ENCODE measurements at regions not wholly inside any gene's neighbourhood (a gene's known extent, or its start where the extent isn't known, plus 50 kb on each side); places are given as distances from the start of the nearest gene placed in this dataset.
"Not testable (repeated sequence)": the region's sequence is repeated elsewhere in the genome, so short reads cannot be mapped to it uniquely, and the experiment has no call there.

DNA sequence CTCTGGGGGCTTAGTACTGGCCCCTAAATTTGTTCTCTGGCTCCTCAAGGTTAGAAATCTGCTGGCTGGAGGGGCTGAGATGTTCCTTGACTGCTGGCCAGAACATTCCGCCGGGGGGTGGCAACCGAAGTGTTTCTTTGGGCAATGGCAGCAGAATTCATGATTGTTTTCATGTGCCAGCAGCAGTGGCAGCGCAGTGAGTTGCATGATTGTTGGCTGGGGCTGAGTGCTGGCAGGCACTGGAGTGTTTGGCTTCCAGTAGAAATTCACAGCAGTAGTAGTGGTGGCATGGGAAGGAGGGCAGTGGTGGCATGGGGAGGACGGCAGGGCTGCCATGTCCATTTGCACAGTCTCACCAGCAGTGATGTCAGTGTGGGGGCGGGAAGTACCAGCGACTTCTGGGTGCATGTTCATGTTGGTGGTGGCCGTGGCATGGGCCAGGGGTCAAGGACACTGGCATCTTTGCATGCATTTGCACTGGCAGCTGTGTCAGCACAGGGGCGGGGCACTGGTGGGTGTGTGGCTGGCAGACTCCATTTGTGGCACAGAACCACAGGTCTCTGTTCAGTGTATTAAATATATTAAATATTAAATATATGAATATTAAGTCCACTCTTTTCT is 130.6 kb upstream of the CDH7 start:
- H3K9me3 ChIP-seq (replicated peaks; ENCODE audit: control insufficient read depth, low read depth, low read length) = no peaks in the 10 kb centered on the region
- H3K27ac ChIP-seq (ENCODE audit: low read length) = no peak overlapping the region
- no peak for DNase-seq
- H3K36me3 ChIP-seq (ENCODE audit: control insufficient read depth, insufficient read depth, low read length) = no peaks in the 10 kb centered on the region
- no peaks in the 10 kb centered on the region for H3K27me3 ChIP-seq (ENCODE audit: control insufficient read depth, insufficient read depth, low read length)
- H3K4me1 ChIP-seq (ENCODE audit: control insufficient read depth, insufficient read depth, low read length) = no peaks in the 10 kb centered on the region
- no peak overlapping the region for H3K4me3 ChIP-seq (ENCODE audit: low read length)
- WGBS (ENCODE audit: insufficient coverage) = 89% methylated on average over 8 of the region's 9 CpGs

DNA sequence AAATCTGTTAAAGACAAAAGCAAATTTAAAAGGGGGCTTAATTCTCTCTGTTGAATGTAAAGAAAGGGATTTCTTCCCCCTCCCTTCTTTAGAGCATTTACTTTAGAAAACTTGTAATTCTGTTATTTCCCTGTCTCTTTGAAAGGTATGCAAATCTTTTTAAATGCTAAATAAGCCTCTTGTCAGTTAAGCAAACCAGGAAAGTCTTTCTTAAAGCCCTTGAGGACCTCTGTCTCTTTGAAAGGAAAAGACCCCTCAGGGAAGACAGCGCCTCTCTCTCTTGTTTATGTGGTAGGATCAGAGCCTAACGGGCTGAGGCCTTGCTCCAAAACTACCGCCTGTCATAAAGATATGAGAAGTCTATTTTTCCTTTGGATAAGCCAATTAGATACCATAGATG is 139.9 kb upstream of the CDH7 start:
- Histone ChIP-seq H3K4me1 (ENCODE audit: control insufficient read depth, insufficient read depth, low read length) (no peaks in the 10 kb centered on the region), H3K27ac (ENCODE audit: low read length) (no peak overlapping the region), H3K36me3 (ENCODE audit: control insufficient read depth, insufficient read depth, low read length) (no peaks in the 10 kb centered on the region), H3K4me3 (ENCODE audit: low read length) (no peak overlapping the region), H3K27me3 (ENCODE audit: control insufficient read depth, insufficient read depth, low read length) (no peaks in the 10 kb centered on the region), H3K9me3 (replicated peaks; ENCODE audit: control insufficient read depth, low read depth, low read length) (no peaks in the 10 kb centered on the region)
- no peak for DNase-seq
- WGBS (ENCODE audit: insufficient coverage) = no CpG with 5 or more reads among the region's 3 CpGs

DNA sequence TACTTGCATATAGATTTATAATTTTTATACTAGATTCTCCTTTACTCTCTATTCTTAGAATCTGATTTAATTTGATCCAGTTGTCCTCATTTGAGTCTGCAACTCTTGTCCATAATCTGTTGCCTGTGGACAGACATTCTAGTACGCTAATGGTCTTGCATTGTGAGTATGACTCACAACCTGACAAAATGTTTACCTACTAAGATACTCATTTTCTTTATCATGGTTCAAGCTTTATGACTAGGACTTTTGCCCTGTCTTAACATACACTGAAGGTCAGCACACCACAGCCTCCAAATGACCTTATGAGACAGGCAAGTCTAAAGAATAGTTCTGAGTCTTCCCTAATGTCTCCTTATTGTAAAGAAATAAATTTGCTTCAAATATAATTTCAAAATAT is 142.3 kb upstream of the CDH7 start:
- H3K4me1 ChIP-seq (ENCODE audit: control insufficient read depth, insufficient read depth, low read length) = no peaks in the 10 kb centered on the region
- DNase-seq = no peak
- no peak overlapping the region for H3K4me3 ChIP-seq (ENCODE audit: low read length)
- H3K9me3 ChIP-seq (replicated peaks; ENCODE audit: control insufficient read depth, low read depth, low read length) = no peaks in the 10 kb centered on the region
- H3K27me3 ChIP-seq (ENCODE audit: control insufficient read depth, insufficient read depth, low read length) = no peaks in the 10 kb centered on the region
- H3K36me3 ChIP-seq (ENCODE audit: control insufficient read depth, insufficient read depth, low read length) = no peaks in the 10 kb centered on the region
- WGBS (ENCODE audit: insufficient coverage) = 100% methylated on average over 1 of the region's 1 CpG
- H3K27ac ChIP-seq (ENCODE audit: low read length) = no peak overlapping the region

DNA sequence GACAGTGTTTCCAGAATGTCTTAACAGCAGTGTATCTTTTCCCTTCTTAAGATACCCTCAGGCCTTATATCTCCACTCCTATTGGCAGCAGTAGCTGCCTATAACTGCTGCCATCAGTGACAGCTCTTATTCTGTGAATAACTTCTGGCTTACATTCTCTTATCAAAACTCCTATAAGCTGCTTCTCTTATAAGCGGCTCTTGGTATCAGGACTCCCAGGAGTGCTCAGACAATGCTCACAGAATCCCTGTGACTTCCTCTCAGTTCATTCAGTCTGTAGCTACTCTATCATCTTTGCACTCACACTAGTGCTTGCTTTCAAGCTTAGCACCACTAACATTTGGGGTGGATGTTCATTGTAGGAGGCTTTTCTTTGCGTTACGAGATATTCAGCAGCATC is 143.7 kb upstream of the CDH7 start:
- no peaks in the 10 kb centered on the region for H3K27me3 ChIP-seq (ENCODE audit: control insufficient read depth, insufficient read depth, low read length)
- H3K4me1 ChIP-seq (ENCODE audit: control insufficient read depth, insufficient read depth, low read length) = no peaks in the 10 kb centered on the region
- H3K36me3 ChIP-seq (ENCODE audit: control insufficient read depth, insufficient read depth, low read length) = no peaks in the 10 kb centered on the region
- WGBS (ENCODE audit: insufficient coverage) = 100% methylated on average over 1 of the region's 3 CpGs
- DNase-seq = no peak
- H3K9me3 ChIP-seq (replicated peaks; ENCODE audit: control insufficient read depth, low read depth, low read length) = no peaks in the 10 kb centered on the region
- H3K4me3 ChIP-seq (ENCODE audit: low read length) = no peak overlapping the region
- H3K27ac ChIP-seq (ENCODE audit: low read length) = no peak overlapping the region

DNA sequence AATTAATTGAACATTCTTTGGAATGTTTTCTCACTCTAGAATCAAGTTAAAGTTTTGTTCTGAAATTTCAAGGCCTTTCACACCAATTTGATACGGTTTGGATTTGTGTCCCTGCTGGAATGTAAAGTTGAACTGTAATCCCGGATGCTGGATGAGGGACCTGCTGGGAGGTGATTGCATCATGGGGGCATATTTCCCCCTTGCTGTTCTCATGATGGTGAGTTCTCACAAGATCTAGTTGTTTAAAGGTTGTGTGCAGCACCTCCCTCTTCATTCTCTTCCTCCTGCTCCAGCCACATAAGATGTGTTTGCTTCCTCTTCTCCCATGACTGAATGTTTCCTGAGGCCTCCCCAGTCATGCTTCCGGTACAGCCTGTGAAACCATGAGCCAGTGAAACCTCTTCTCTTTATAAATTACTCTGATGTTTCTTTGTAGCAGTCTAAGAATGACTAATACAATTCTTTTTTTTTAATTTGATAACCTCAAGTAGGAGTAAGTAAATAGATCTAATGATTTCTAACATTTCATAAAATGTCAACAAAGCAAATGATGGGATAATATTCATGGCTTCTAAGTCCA is 144.2 kb upstream of the CDH7 start:
- H3K4me1 ChIP-seq (ENCODE audit: control insufficient read depth, insufficient read depth, low read length) = no peaks in the 10 kb centered on the region
- H3K9me3 ChIP-seq (replicated peaks; ENCODE audit: control insufficient read depth, low read depth, low read length) = no peaks in the 10 kb centered on the region
- WGBS (ENCODE audit: insufficient coverage) = no CpG with 5 or more reads among the region's 3 CpGs
- H3K36me3 ChIP-seq (ENCODE audit: control insufficient read depth, insufficient read depth, low read length) = no peaks in the 10 kb centered on the region
- no peaks in the 10 kb centered on the region for H3K27me3 ChIP-seq (ENCODE audit: control insufficient read depth, insufficient read depth, low read length)
- H3K4me3 ChIP-seq (ENCODE audit: low read length) = no peak overlapping the region
- no peak for DNase-seq
- no peak overlapping the region for H3K27ac ChIP-seq (ENCODE audit: low read length)

DNA sequence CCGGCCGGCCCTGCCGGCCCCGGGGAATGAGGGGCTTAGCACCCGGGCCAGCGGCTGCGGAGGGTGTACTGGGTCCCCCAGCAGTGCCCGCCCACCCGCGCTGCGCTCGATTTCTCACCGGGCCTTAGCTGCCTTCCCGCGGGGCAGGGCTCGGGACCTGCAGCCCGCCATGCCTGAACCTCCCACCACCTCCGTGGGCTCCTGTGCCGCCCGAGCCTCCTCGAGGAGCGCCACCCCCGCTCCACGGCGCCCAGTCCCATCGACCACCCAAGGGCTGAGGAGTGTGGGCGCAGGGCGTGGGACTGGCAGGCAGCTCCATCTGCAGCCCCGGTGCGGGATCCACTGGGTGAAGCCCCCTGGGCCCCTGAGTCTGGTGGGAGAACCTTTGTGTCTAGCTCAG is 145.5 kb upstream of the CDH7 start:
- not testable (repeated sequence) for H3K4me3 ChIP-seq (ENCODE audit: low read length); H3K9me3 ChIP-seq (replicated peaks; ENCODE audit: control insufficient read depth, low read depth, low read length); H3K27ac ChIP-seq (ENCODE audit: low read length); H3K27me3 ChIP-seq (ENCODE audit: control insufficient read depth, insufficient read depth, low read length); DNase-seq; H3K36me3 ChIP-seq (ENCODE audit: control insufficient read depth, insufficient read depth, low read length); H3K4me1 ChIP-seq (ENCODE audit: control insufficient read depth, insufficient read depth, low read length)
- WGBS (ENCODE audit: insufficient coverage) = 96% methylated on average over 20 of the region's 30 CpGs

DNA sequence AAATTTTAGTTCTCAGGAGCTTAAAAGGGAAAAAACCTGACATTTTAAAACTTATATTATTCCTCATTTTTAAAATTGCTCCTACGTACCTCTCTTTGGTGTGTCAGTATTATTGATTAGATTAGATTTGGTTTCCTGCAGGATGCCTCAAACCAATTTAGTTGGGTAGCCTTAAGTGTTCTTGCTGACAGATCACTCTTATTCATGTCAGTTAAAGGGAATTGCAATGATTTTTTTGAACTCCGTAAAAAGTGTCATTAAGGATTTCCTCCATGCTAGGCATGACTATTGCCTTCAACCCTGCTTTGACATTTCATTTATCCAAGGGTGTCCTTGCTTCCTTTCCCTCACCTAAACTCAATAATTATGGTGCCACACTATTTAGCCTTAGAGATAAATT is 149.0 kb upstream of the CDH7 start:
- no peaks in the 10 kb centered on the region for H3K36me3 ChIP-seq (ENCODE audit: control insufficient read depth, insufficient read depth, low read length)
- no peak overlapping the region for H3K4me3 ChIP-seq (ENCODE audit: low read length)
- no peak for DNase-seq
- WGBS (ENCODE audit: insufficient coverage) = no CpG with 5 or more reads among the region's 2 CpGs
- no peaks in the 10 kb centered on the region for H3K9me3 ChIP-seq (replicated peaks; ENCODE audit: control insufficient read depth, low read depth, low read length)
- H3K4me1 ChIP-seq (ENCODE audit: control insufficient read depth, insufficient read depth, low read length) = no peaks in the 10 kb centered on the region
- H3K27ac ChIP-seq (ENCODE audit: low read length) = no peak overlapping the region
- no peaks in the 10 kb centered on the region for H3K27me3 ChIP-seq (ENCODE audit: control insufficient read depth, insufficient read depth, low read length)

DNA sequence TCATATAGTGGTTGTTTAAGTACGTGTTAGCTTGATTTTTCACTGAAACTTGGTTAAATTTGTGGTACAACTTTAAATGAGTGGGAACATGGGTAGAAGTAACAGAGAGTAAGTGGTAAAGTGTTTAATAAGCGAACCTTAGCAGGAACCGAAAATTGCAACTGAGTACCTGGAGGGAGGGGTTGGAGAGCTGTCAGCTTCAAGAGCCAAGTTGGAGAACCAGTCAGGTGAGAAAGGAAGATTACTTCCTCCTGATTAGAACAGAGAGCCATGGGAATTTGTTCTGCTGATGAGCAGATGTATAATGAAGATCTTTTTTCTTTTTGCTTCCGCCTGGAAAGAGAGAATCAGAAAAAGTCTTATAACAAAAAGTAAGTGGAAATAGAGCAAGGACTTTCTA is 158.4 kb upstream of the CDH7 start:
- WGBS (ENCODE audit: insufficient coverage) = 64% methylated on average over 3 of the region's 4 CpGs
- DNase-seq = no peak
- no peak overlapping the region for H3K27ac ChIP-seq (ENCODE audit: low read length)
- no peaks in the 10 kb centered on the region for H3K9me3 ChIP-seq (replicated peaks; ENCODE audit: control insufficient read depth, low read depth, low read length)
- H3K27me3 ChIP-seq (ENCODE audit: control insufficient read depth, insufficient read depth, low read length) = no peaks in the 10 kb centered on the region
- no peak overlapping the region for H3K4me3 ChIP-seq (ENCODE audit: low read length)
- no peaks in the 10 kb centered on the region for H3K4me1 ChIP-seq (ENCODE audit: control insufficient read depth, insufficient read depth, low read length)
- H3K36me3 ChIP-seq (ENCODE audit: control insufficient read depth, insufficient read depth, low read length) = no peaks in the 10 kb centered on the region

DNA sequence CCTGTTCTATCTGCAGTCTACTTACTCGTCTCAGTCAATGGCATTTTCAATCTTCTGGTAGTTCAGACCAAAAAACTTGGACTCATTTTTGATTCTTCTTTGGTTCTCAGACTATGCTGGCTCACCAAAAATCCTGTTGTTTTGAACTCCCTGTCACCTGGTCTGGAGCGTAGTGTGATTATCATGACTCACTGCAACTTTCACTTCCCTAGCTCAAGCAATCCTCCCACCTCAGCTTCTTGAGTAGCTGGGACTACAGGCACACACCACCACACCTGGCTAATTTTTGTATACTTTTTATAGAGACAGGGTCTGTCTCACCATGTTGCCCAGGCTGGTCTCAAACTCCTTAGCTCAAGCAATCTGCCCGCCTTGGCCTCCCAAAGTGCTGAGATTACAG is 163.3 kb upstream of the CDH7 start:
- H3K27me3 ChIP-seq (ENCODE audit: control insufficient read depth, insufficient read depth, low read length) = no peaks in the 10 kb centered on the region
- no peaks in the 10 kb centered on the region for H3K36me3 ChIP-seq (ENCODE audit: control insufficient read depth, insufficient read depth, low read length)
- DNase-seq = no peak
- WGBS (ENCODE audit: insufficient coverage) = 90% methylated on average over 3 of the region's 3 CpGs
- H3K27ac ChIP-seq (ENCODE audit: low read length) = no peak overlapping the region
- no peaks in the 10 kb centered on the region for H3K4me1 ChIP-seq (ENCODE audit: control insufficient read depth, insufficient read depth, low read length)
- H3K9me3 ChIP-seq (replicated peaks; ENCODE audit: control insufficient read depth, low read depth, low read length) = no peaks in the 10 kb centered on the region
- H3K4me3 ChIP-seq (ENCODE audit: low read length) = no peak overlapping the region

DNA sequence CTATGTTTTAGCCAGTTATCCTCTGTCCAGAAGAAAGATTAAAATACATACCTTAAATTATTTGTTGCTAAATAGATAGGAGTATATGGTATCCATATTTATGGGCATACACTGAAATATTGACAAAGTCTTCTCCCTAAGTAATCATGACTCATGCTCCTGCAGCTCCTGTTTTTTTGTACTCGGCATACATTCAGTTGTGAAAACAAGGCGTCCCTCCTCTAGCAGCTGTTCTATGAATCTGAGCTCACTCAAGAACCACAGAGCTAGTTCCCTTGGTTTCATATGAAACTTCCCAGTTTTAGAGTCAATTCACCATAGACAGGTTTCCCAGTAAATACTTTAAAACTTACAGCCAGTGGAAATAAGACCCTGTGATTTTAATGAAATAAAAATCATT is 168.7 kb upstream of the CDH7 start:
- H3K4me3 ChIP-seq (ENCODE audit: low read length); H3K9me3 ChIP-seq (replicated peaks; ENCODE audit: control insufficient read depth, low read depth, low read length); H3K27me3 ChIP-seq (ENCODE audit: control insufficient read depth, insufficient read depth, low read length); H3K36me3 ChIP-seq (ENCODE audit: control insufficient read depth, insufficient read depth, low read length); DNase-seq; H3K27ac ChIP-seq (ENCODE audit: low read length); H3K4me1 ChIP-seq (ENCODE audit: control insufficient read depth, insufficient read depth, low read length): not testable (repeated sequence)
- WGBS (ENCODE audit: insufficient coverage) = no CpG with 5 or more reads among the region's 2 CpGs

DNA sequence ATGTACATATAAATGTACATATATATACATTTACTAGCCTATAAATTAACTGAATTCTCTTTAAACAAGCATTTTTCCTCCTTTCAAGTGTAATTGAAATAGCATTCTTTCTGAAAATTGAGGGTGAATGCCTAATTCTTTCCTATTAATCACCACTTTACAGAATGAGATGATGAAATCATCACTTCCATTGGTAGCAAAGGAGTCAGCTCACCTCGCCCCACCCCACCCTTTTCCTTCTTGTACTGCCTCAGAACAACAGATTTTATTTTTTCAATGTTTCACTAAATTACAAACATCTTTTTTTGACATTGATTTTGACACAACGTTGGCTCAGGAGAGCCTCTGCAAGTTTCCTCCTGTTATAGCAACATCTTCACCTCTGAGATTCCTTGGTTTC is 181.9 kb upstream of the CDH7 start:
- Histone ChIP-seq H3K36me3 (ENCODE audit: control insufficient read depth, insufficient read depth, low read length) (no peaks in the 10 kb centered on the region), H3K4me1 (ENCODE audit: control insufficient read depth, insufficient read depth, low read length) (no peaks in the 10 kb centered on the region), H3K4me3 (ENCODE audit: low read length) (no peak overlapping the region), H3K27me3 (ENCODE audit: control insufficient read depth, insufficient read depth, low read length) (no peaks in the 10 kb centered on the region), H3K9me3 (replicated peaks; ENCODE audit: control insufficient read depth, low read depth, low read length) (peaks cover 2% of the 10 kb centered on the region), H3K27ac (ENCODE audit: low read length) (no peak overlapping the region)
- no peak for DNase-seq
- WGBS (ENCODE audit: insufficient coverage) = 40% methylated on average over 1 of the region's 2 CpGs

All from muscle of leg (tissue), 3 donors.